GM13976 (cell line): ENCODE measurements at regions not wholly inside any gene's neighbourhood (a gene's known extent, or its start where the extent isn't known, plus 50 kb on each side); places are given as distances from the start of the nearest gene placed in this dataset.

Experiments
- DNase-seq: peaks from one replicate; pipeline ENCODE4 v3.0.0; 2012; ENCODE audit warnings: low spot score
- in situ Hi-C: fragments of 300-500 bp; cut with MboI; formaldehyde crosslinking; loops from one replicate; pipeline ENCODE4 v1.12.0; 2022; ENCODE audit warnings: low sequenced_read_pairs, mixed read lengths, inconsistent platforms; ENCODE audit not compliant: unreplicated experiment
- TF ChIP-seq, protein P1 (sequence below): IDR thresholded peaks from 2 replicates; pipeline ENCODE4 v1.5.1; 2012; ENCODE audit warnings: borderline replicate concordance, mild to moderate bottlenecking; ENCODE audit not compliant: insufficient read depth; ENCODE audit errors: extremely low read depth, missing control alignments, control extremely low read depth

GRCh38 chrX:25701876-25702275, 436.3 kb upstream of the MAGEB18 start:
- DNase-seq = no peak
- in situ Hi-C loops = no loop called here
- TF ChIP-seq, protein P1, sequence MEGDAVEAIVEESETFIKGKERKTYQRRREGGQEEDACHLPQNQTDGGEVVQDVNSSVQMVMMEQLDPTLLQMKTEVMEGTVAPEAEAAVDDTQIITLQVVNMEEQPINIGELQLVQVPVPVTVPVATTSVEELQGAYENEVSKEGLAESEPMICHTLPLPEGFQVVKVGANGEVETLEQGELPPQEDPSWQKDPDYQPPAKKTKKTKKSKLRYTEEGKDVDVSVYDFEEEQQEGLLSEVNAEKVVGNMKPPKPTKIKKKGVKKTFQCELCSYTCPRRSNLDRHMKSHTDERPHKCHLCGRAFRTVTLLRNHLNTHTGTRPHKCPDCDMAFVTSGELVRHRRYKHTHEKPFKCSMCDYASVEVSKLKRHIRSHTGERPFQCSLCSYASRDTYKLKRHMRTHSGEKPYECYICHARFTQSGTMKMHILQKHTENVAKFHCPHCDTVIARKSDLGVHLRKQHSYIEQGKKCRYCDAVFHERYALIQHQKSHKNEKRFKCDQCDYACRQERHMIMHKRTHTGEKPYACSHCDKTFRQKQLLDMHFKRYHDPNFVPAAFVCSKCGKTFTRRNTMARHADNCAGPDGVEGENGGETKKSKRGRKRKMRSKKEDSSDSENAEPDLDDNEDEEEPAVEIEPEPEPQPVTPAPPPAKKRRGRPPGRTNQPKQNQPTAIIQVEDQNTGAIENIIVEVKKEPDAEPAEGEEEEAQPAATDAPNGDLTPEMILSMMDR = no peak

DNA sequence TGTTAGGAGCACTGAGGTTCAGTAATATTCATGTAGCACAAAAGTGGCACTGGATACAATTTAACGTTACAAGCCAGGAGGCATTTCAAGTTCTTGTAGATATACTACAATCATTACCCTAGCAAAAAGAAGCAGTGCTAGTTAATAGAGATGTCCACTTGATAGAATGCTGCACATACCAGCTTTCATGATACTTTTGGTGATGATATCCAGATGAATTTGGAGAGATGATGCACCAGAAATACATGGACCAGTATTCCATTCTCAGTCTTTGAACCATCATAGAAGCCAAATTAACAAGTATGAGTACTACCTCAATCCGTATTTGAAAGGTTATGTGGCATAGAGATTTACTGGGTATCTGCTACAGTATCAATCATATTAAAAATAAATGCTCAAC, 421.0 kb upstream of the MAGEB18 start:
- in situ Hi-C loops = no loop called here
- TF ChIP-seq, protein P1 = no peak

DNA sequence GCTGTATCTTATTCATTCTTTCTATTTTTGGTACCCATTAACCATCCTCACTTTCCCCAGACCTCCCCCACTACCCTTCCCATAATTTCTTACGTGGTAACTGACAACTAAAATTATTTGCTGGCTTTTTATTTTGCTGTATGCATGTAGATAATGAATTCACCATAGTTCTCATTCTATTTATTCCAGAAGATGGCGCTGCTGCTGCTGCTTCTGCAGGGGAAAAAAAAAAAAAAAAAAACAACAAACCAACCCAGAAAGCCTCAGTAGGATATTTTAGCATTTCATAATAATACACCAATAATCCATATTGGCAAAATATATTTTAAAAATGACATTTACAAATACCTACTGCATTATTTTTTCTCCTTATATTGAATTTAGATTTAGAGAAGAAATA, 416.6 kb upstream of the MAGEB18 start:
- TF ChIP-seq, protein P1 = no peak
- in situ Hi-C loops = no loop called here
- no peak for DNase-seq

More for the DNA sequence above, 421.0 kb upstream of the MAGEB18 start:
- DNase-seq = no peak

DNA sequence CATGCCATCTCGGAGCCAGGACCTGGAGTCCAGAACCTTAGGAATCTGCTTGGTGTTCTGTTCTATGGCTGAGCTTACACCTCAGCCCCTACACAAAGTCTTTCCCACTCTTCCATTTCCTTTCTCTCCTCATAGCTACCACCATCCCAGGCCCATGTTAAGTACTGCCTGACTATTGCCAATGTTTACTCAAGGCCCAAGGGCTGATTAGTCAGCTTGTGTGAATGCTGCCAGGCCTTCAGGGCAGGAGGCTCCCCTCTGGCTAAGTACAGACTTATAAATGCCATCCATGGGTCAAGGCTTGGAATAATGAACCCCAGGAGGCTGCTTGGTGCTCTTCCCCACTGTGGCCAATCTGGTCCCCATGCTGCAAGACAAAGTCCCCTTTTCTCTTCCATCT, 411.6 kb upstream of the MAGEB18 start:
- in situ Hi-C loops = no loop called here
- DNase-seq = no peak
- TF ChIP-seq, protein P1 = no peak

DNA sequence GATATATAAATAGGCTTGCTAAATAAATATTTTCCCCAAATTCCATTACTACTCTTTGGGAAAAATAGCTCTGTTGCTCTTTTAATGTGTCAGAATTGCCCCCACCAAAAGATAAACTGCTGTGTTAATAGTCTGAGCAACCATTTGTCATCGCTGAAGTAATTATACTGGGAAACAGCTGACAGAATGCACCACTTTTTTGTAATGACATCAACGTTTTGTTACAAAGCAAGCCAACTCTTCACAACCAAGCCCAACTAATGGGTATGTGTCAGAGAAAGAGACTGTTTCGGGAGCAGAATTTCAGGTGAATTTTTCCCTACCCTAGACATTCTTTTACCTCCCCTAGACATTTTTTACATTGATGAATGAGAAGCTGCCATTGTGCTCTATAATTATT, 405.0 kb upstream of the MAGEB18 start:
- no peak for DNase-seq
- TF ChIP-seq, protein P1 = no peak
- in situ Hi-C loops = no loop called here

DNA sequence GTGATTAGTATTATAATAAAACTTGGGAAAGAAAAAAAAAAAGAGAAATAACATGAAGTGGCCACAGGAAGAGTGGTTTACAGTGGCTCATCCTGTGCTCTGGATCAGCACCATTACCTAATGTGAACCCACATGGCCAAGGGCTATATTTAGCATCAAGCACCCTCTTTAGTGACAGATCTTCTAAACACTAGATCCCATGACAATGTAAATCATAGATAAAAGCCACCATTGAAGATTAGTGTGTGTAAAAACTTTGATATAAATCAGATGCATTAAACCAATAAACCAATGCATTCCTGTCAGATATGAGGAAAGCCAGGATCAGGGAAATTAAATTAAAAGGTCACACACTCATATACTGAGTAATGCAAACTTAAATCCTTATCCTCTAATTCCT, 400.6 kb upstream of the MAGEB18 start:
- in situ Hi-C loops = no loop called here
- TF ChIP-seq, protein P1 = no peak
- DNase-seq = no peak

DNA sequence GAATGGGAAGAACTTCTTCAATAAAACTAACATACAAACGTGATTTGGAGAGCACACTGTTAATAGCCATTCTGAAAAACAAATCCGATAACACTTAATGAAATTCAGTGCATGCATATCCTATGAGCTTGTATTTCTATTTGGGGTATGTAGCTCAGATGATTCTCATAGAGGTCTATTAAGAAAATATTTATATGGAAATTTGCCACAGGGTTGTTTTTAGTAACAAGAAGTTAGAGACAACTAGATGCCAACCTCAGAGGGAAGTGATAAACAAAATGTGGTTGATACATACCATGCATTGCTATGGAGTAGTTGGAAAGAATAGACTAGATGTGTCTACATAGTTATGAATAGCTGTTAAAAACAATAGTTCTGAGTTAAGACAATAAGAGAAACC, 395.8 kb upstream of the MAGEB18 start:
- in situ Hi-C loops = no loop called here
- no peak for DNase-seq
- TF ChIP-seq, protein P1 = no peak
